CD1c-positive myeloid dendritic cell (primary cell): ENCODE measurements at regions not wholly inside any gene's neighbourhood (a gene's known extent, or its start where the extent isn't known, plus 50 kb on each side); places are given as distances from the start of the nearest gene placed in this dataset.
"Not testable (repeated sequence)": the region's sequence is repeated elsewhere in the genome, so short reads cannot be mapped to it uniquely, and the experiment has no call there.

Source experiments
- DNase-seq: peaks from one replicate; pipeline ENCODE4 v3.0.0-alpha.2; 2016; ENCODE audit errors: extremely low spot score

DNA sequence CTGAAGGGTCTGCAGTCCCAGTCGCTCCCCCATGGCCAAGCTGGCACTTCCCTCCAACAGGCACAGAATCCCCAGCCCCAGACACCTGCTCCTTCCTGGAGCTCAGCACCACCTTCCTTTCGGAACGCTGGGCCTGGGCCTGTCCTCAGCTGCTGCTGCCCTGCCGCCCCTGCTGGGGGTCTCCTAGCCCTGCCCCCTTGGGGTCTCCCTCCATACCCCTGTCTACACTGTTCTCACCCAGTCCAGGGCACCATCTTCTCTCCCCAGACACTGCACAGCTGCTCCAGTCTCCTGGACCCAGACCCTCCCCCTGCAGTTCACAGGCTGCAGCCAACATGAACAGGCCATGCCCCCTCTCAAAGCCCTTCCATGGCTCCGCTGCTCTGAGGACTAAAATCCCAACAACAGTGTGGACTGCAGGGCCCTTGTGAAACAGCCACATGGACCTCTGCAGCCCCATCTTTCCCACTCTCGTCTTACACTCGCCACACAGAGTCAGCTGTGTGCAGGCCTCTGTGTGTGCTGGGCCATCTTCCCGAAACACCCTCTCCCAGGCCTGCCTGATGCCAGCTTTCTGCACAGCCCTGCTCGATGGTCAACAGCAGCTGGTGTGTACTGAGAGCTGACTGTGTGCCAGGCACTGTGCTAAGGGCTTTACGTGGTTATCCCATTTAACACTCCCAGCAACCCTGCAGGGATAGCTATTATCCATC is 361.3 kb downstream of the MATN1 start:
- not testable (repeated sequence) for DNase-seq

DNA sequence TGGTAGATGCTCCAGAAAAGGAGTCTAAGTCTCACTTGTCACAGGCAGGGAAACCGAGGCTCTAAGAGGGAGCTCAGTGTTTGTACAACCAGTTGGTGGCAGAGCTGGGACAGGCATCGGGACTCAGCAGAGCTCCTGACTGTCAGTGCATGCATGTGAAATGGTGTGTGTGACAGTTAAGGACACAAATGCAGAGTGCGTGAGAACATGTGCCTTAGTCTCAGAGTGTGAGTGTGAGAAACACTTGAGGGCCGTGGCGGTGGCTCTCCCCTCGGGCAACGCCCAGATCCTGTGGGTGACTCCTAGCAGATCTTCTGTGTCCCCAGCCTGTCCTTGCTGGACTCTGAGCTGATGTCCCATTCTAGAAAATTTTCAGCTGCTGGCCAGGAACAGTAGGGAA is 362.6 kb downstream of the MATN1 start:
- DNase-seq, result no peak

DNA sequence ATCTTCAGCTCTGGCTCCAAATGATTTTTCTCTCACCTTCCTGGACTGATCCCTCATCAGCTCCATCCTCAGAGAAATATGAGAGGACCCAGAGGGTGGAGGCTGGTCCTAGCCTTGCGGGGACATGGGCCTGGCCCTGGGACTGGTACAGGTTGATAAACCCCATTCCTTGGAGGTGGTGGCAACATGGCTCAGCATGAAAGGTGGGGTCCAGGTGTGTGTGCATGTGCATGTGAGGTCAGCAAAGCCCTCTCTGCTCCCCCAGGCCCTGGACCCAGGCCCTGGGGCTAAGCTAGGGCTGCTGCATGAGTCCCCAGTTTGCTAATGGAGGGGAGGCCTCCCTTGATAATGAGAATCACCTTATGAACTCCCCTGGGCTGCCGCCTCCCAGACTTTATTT is 363.1 kb downstream of the MATN1 start:
- DNase-seq, result no peak

DNA sequence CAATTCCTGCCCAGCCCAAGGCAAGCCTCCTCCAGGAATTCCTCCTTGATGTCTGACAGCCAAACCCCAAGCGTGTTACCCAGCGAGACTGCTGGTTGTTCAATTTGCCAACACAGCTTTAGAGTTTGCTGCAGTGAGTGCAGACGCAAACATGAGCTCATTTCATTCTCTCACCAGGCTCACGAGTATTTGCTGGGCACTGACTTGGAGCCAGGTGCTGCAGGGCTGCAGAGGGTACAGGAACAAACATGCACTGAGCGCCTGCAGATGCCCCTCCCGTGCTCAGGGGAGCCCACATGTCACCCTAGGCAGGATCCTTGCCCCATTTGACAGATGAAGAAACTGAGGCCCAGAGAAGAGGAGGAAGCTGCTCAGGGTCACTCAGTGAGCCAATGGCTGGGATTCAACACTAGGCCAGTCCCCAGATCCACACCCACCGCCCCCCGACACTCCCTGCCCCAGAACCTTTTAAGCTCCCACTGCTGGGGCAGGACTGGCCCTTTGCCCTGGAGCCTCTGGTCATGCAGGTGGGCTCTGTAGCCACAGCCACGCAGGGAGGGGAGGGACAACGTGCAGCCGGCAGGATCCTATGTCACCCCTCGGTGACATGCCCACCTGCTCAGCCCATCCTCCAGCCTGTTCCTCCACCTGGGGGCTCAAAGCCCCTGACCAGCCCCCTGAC is 363.7 kb downstream of the MATN1 start:
- no peak for DNase-seq

GRCh38 chr1:30358500-30358899 is 364.9 kb downstream of the MATN1 start:
- no peak for DNase-seq

GRCh38 chr1:30356839-30357238 is 366.5 kb downstream of the MATN1 start:
- DNase-seq, result no peak

DNA sequence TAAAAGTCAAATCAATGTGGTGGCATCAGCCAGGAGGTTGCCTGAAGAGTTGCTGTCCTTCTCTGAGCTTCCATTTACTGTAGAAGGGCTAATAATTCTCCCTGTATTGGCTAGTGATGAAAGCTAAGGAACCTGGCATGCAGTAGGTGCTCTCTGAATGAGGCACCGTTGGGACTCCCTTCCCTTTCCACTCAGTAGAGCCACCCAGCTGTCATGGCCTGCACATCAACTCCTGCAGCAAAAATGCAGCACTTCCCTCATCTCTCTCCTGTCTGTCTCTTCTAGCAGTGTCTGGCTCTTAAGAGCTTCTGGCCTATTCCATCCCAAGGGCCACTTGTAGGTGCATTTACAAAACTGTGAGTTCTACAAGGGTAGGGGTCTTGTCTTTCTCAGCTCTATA is 369.0 kb downstream of the MATN1 start:
- DNase-seq, result no peak

- no peak for DNase-seq
Observed at GRCh38 chr1:30353637-30354036, 369.7 kb downstream of the MATN1 start.

GRCh38 chr1:30348147-30348546 is 375.2 kb downstream of the MATN1 start:
- DNase-seq, result no peak

DNA sequence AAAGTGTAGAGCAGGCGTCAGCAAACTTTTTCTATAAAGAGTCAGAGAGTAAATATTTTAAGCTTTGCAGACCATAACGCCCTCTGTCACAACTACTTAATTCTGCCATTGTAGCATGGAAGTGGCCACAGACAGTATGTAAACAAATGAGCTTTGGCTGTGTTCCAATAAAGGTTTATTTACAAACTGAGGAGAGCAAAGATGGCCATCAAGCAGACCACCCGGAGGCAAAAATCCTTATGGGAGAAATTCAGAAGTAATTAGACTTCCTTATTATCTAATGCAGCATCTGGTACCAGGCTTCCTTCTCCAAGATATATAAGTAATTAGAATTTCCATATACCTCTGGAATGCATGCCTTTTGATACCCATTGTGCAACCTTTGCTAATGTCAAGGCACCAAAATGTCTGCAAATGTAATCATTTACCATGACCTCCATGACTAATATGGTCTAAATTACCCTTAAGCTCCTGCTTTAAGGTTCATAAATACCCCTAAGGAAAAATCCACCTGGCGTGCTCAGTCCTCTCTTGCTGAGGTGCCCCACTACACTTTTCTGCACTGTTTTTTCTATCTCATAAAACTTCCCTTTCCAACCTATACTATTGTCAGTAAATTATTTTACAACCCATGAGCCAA is 377.8 kb downstream of the MATN1 start:
- no peak for DNase-seq

GRCh38 chr1:30343562-30343961 is 379.8 kb downstream of the MATN1 start:
- DNase-seq, result no peak

- DNase-seq, result no peak
Observed at GRCh38 chr1:30342535-30343141, 380.7 kb downstream of the MATN1 start.

DNA sequence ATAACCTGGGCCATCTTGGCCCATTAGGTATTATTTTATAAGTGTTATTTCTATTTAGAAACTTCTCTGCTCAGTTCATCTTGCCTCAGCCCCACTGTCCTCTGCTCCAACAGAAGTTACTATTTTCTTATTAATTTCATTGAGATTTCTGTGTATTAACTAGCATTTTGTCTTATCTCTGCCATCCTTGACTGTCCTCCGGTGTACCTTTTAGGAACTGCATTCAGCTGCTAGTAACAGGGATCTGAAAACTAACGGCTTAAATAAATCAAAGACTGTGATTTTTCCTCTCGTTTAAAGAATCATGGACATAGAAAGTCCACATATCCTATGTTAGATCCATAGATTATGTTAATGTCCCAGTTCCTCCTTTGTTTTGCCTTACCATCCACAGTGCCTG is 382.5 kb downstream of the MATN1 start:
- no peak for DNase-seq

GRCh38 chr1:30339866-30340265 is 383.5 kb downstream of the MATN1 start:
- DNase-seq, result no peak

DNA sequence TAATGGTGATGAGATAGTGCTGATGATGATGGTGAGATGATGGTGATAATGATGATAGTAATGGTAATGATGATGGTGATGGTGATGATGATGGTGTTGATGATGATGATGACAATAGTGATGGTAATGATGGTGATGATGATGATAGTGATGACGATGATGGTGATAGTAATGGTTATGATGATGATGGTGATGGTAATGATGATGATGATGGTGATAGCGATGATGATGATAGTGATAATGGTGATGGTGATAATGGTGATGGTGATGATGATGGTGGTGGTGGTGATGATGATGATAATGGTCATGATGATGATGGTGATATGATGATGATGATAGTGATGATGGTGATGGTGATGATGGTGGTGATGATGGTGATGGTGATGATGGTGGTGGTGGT is 384.6 kb downstream of the MATN1 start:
- DNase-seq, result no peak

DNA sequence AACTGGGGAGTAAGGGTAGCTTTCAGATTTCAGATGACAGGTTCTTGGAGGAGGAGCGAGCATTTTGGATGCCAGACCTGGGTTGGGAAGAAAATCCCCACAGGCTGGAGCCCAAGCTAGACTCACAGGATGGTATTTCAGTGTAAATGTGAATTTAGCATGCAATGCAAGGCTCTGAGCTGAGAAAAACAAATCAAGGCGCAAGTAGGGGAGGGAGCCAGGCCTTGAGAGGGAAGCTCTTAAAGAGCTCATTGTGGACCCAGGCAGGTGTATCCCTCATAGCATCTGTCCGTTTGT is 386.1 kb downstream of the MATN1 start:
- DNase-seq, result no peak

DNA sequence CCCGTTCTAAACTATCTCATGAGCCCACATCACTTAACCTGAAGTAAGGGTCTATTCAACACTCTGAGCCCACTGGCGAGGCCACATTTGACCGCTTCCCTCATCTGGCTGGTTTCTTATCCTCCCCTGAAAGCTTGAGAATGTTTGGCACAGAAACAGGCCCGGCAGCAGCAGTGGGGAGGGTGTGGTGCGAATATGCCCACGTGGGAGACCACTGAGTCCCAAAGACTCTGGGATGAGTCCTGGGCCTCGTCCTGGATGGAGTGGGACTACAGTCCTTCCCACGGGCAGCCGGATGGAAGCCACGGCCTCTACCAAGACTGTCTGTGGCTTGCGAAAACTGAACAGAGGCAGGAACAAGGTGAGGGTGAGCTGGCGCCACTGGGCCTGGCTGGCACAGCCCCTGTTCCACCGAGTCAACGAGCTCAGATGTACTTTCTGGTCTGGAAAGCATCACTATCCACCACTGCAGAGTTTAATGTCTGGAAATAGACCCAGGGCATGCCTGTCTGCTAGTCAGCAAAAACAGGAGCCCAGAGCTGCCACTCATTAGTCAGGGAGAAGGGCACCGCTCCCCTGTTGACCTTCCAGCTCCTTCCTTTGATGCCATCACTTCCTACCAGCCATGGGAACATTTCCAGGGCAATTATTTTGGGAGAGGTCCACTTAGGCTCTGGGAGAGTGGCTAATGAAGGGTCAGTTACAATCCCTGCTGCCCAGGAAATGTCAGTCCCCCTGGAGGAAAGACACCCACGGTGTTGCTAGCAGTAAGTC is 386.6 kb downstream of the MATN1 start:
- no peak for DNase-seq

- DNase-seq, result no peak
Observed at GRCh38 chr1:30335997-30336390, 387.4 kb downstream of the MATN1 start.

- no peak for DNase-seq
Observed at GRCh38 chr1:30335389-30335996, 387.9 kb downstream of the MATN1 start.

DNA sequence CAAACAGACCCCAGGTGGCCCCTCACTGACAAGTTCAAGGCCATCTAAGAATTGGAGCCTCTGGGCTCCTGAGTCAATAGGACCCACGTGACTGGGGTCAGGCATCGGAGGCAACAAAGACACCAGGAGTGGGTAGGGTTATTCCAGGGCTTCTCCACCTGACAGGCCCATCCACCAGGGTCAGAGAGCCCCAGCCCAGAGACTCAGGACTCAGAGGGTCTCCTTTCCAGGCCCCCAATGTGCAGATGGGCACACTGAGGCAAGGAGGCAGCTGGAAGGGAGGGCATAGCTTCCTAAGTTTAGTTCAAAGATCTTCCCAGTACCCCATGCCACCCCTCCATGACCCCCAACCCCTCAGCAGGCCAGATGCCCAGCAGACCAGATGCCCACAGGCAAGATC is 388.6 kb downstream of the MATN1 start:
- DNase-seq, result no peak
